GM19324 (cell line): ENCODE measurements at regions not wholly inside any gene's neighbourhood (a gene's known extent, or its start where the extent isn't known, plus 50 kb on each side); places are given as distances from the start of the nearest gene placed in this dataset.
A peak's percentile ranks its signal among the peaks of the same experiment; 100 is the strongest.
"Not testable (repeated sequence)": the region's sequence is repeated elsewhere in the genome, so short reads cannot be mapped to it uniquely, and the experiment has no call there.

Experiments used
- ATAC-seq: cut with Tn5 transposase; IDR thresholded peaks from one replicate; pipeline ENCODE4 v1.9.1; 2021; ENCODE audit warnings: mild to moderate bottlenecking, moderate library complexity; ENCODE audit not compliant: unreplicated experiment, low FRiP score

DNA sequence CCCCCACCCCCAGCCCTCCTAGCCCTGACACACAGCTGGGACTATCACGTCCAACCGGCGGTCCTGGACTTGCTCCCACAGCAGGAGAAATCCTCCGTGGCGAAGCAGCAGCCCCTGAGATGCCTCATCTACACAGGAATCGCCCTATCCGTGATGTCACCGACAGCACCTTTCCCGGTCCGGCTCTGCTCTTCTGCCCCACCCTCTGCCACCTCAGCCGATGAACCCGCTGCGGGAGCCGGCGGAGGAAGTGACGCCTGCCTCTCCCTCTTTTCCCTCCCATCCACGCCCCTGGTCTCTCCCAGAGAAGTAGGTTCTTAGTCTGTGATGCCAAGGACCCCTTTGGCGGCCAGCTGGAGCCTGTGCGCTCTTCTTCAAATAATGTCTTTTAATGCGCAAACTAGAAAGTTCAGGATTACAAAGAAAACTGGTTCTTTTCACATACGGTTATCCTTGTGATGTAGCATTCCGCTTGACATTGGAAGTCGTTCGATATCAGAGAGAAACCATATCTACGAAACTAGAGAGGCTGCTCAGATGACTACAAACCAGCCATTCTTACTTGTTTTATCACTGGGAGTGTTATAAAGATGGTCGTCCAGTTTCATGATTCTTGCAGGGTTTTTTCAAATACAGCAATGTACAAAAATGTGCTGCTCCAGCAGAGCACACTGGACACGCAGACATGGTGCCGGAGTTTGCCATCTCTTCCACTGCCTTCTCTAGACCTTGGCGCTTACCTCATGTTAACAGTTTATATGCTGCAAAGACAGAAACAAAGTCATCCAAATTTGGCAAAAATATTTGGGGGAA is 120.3 kb downstream of the PPIAL4G start:
- ATAC-seq = no peak

DNA sequence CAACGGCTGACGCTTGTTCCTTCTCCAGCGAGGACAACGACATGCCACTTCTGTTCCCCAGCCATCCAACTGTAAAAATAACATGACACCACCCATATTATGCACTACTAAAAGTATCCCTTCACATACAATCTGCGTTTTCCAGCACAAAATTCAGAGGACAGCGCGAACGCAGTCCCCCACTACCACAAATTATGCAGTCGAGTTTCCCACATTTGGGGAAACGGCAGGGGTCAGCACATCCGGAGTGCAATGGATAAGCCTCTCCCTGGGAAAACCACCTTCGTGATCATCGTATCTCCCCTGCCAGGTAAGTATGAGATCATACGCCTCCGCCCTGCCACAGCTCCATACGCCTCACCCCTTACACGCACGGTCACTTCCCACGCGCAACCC is 120.9 kb downstream of the PPIAL4G start:
- no peak for ATAC-seq

DNA sequence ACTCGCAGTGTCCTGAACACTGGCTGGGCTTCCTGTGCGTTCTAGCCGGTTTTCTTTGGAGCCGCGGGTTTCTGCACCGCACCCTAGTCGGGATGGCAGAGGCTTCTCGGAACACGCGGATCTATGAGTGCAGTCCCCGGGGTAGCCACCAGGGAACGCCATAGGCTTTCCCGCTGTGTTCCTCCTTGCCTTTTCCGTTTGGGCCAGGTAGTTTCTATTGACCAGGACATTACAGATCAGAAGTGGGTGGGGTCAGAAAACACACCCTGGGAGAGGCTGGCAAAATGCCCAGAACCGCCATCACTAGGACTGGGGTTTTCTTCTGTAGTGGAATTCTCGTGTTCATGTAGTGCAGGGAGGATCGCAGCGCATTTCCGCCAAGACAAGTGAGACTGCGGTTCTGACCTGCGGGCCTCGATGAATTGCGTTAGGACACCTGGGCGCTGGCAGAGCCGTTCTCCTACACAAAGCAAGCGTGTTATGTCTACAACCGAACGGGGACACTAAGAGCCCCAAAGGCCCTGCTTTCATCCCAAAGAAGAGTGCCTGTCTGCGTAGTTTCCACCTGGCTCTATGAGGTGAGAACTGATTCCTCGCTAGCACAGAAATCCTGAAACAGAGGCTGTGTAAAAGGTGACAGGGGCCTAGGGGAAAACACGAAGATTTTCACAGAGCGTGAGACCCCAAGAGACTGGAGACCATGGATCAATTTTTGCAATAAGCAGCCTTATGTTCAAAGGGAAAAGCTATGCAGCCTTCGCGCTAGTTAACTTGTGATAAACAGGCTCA is 121.5 kb downstream of the PPIAL4G start:
- not testable (repeated sequence) for ATAC-seq

DNA sequence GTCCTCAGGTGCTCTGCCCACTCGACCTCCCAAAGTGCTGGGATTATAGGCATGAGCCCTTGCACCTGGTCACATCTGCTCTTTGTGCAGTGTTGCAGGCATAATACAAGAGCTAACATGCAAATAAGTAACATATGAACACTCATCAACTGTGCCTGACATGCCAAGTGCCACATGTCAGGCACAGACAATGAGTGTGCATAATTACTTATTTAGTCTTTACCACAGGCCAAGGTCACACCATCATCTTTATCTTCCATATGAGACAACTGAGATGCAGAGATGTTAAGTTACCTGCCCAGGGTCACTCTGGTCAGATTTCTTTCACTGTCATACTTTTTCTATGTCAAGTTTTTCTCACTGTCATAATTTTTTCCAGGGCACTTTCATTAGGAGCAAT is 126.1 kb downstream of the PPIAL4G start:
- ATAC-seq = no peak

DNA sequence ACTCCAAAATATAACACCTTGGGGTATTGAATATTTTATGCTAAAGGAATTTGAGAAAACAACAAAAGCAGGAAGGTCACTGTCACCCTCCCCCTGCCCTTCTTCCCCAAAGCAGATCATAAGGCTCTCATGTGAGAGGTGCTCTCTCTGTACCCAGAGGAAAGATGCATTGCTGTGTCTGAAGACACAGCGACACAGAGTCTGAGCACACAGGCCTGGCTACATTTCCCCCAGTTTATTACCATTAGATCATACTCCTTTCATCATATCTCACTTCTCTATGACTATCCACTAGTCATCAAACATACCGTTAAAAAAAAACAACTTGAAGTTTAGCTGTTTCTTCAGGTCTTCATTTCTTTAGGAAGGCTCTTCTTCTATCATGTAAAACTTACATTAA is 127.1 kb downstream of the PPIAL4G start:
- ATAC-seq = no peak

DNA sequence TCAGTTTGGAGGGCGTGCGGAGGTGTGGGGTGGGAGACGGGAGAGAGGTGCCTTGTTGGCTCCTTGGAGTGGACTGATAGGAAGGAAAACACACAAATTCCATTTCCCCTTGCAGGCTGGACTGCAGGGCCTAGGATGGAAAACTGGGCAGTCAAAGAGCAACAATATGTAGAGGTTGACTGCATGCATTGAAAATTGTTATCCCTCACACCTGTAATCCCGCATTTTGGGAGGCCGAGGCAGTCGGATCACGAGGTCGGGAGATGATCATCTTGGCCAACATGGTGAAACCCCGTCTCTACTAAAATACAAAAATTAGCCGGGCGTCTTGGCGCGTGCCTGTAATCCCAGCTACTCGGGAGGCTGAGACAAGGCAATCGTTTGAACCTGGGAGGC is 128.2 kb downstream of the PPIAL4G start:
- no peak for ATAC-seq

DNA sequence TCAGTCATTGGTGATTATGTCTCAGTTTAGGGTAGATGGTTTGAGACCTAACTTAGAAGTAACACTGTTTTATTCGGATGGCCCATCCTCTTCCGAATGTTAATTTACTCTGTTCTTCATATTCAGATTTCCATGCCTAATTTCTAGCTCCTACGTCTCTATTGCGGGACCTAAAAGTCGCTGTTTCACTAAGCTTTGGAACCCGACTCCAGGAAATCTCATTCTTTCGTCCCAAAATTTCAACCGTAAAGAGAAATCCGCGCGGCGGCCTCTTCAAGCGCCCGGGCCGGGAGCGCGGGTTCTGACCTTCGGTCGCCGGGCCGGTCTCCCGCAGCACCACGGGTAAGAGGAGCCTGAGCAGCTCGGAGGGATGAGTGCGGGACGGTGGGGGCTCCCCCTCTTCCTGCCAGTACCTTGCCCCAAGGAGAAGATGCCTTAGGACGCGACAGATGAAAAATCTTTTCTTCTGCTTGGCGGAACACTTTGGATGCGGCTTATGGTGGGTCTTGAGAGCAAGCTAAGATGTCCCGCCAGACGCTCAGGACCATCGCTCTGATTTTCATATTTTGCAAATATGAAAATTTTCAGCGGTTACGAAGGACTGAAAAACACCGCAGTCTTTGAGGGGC is 128.7 kb downstream of the PPIAL4G start:
- ATAC-seq = no peak

DNA sequence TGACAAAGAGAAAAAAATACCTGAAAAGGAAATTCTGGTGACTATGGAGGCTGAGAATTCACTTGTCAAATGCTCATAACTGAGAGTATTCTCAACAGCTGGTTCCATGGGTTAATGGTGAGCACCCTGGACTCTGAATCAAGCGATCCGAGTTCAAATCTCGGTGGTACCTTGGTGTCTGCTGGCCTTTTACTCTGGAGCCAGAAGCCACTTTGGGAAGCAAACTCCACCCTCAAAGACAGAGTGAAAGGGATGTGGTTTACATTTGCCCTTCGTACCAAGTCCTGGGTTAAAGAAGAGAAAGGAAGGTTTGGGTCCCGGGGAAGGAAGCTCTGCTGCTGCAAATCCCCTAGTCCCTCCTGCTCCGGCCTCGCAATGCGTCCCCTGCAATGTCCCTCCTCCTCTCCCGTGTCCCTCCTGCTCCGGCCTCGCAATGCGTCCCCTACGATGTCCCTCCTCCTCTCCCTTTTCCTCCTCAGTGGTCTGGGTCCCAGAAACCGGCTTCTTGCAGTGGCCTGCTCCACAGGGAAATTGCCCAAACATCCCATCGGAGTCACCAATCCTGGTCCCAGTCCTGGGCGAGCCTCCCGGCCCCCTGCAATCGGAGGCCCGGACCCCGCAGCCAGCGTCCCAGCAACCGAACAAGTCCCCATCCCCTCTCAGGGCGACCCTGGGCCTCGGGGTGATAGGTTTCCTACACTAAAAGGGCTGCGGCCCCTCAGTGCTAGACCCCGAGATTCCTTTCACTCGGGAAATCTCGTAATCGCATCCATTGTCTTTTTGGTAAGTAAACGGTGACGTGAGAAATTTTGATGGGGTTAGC is 129.4 kb downstream of the PPIAL4G start:
- no peak for ATAC-seq

DNA sequence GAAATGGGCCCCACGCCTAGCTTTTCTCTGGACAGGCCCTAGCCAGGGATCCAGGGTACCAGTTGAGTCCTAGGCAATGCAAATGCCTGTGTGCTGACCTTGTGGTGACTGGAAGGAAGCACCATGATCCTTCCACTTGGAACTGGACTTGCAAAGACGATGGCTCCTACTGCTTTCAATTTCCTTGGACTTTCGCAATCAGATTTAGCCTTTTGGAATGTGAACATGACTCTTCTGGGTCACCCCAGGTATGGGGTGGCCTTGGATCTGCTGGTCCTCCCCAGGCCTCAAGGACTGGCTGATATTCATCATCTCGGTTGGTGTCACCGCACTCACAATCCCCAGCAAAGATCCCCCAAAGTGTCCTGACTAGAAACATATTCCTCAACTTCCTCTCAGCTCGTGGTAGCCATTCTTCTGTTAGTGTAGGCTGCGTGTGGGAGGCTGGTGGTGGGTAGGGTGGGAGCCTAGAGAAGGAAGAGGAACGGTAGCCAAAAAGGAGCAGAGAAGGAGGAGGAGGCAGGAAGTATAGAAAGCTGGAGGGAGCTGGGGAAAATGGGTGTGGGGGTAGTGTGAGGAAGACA is 130.5 kb downstream of the PPIAL4G start:
- no peak for ATAC-seq

DNA sequence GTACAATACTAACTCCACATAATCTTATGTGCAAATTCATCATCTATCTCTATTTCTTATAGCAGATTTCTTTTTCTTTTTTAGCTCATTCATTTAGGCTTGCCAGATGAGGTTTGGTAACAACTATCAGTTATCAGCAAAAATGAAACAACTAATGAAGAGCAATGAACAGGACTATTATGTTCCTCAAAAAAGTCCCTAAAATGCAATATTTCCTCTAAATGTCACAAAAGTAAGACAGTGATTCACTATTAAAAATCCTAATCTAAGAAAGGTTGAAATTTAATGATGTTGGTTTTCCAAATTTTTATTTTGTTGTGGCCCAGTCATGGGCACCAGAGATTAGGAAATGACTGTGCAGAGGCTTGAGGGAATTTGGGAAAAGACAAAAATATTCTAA is 135.3 kb downstream of the PPIAL4G start:
- no peak for ATAC-seq

DNA sequence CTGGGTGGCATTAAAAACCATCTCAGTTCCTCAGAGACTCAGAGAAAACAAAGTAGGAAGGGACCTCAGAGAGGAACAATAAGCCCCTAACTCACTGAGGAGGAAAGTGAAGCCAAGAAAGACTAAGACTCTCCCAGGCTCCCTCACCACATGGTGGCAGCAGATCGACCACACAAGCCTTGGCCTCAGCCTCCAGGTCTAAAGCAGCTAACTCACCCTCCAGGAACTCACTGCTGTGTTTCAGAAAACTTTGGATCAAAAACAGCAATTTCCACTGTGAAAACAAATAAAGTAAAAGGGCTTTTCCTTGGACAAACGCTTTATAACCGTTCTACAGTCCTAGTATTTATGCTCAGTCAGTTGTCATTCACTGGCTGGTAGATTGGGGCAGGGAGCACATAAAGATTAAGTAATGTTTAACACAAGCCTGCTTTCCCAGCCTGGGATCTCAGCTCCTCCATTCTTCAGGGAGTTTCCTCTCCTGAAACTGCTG is 137.4 kb downstream of the PPIAL4G start:
- ATAC-seq = not testable (repeated sequence)

DNA sequence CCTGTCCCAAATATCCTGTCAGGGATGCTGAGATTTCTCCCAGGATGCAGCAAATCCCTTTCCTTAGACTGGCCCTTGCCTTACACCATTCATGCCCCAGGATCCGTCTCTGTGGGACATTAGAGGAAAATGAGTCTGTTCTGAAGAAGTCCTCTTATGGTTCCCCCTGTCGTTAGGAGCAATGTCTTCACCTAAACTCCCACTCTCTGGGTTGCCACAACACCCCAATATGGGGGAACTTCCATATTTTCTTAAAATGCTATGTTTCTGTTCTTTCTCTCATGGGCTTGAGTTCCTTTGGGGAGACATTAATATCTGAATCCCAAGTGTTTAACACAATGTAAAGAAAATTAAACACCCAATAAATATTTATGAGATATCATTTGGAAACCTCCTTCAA is 138.5 kb downstream of the PPIAL4G start:
- ATAC-seq = not testable (repeated sequence)

DNA sequence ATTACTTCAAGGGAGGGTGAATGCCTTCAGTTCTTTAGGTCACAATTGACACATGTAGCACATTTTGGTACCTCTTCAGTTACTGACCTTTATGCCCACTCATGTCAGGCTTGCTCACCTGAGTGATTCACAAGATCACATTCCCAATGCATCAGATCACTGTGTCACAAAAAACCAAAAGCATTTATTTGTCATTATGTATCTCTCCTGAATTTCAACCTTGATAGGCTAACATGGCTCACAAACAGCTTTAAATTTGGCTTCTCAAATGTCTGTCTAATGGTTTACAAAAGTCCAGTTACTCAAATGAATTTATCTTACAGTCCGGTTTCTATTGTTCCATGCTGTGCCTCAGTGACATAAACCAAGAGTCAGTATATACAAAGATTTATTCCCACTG is 141.4 kb downstream of the PPIAL4G start:
- not testable (repeated sequence) for ATAC-seq

DNA sequence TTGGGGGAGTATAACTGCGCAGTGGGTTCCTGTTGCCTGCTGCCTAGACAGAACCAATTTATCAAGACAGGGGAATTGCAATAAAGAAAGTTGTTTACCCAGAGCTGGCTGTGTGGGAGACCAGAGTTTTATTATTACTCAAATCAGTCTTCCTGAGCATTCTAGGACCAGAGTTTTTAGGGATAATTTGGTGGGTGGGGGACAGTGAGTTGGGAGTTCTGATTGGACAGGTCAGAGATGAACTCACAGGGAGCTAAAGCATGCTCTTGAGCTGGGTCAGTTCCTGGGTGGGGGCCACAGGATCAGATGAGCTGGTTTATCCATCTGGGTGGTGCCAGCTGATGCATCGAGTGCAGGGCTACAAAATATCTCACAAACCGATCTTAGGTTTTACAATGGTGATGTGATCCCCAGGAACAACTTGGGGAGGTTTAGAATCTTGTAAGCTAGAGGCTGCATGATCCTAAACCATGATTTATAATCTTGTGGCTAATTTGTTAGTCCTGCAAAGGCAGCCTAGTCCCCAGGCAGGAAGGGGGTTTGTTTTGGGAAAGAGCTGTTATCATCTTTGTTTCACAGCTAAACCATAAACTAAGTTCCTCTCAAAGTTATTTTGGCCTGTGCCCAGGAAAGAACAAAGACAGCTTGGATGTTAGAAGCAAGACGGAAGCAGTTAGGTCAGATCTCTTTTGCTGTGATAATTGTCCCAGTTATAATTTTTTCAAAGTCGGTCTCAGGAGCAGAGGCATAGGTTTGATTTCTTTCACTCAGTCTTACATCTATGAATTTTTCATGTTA is 146.8 kb downstream of the PPIAL4G start:
- not testable (repeated sequence) for ATAC-seq

DNA sequence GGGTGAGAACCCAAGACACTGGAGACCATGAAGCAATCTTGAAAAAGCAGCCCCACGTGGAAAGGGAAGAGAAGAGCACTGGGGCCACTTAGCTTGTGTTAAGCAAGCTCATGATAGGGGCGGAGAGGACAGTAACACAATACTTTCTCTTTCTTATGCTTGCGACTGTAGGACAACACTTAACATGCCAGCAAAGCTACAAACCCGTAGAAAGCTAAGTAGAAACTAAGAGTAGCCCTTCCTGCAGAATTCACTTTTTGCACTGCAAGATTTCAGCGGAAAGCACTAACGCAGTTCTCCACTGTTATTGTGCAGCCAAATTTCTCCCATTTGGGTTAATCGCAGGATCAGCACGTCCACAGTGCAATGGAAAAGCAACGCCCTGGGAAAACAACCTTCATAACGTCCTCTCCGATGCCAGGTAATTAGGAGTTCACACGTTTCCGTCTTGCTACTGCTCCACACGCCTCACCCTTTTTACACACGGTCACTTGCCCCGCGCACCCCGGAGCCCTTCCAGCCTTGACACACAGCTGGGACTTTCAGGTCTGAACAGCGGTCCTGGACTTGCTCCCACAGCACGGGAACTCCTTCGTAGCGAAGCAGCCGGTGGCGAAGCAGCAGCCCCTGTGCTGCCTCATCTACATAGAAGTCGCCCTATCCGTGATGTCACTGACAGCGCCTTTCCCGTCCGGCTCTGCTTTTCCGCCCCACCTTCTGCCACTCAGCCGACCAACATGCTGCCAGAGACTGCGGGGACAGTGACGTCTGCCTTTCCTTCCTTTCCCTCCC is 148.6 kb downstream of the PPIAL4G start:
- ATAC-seq = peak; percentile 66

DNA sequence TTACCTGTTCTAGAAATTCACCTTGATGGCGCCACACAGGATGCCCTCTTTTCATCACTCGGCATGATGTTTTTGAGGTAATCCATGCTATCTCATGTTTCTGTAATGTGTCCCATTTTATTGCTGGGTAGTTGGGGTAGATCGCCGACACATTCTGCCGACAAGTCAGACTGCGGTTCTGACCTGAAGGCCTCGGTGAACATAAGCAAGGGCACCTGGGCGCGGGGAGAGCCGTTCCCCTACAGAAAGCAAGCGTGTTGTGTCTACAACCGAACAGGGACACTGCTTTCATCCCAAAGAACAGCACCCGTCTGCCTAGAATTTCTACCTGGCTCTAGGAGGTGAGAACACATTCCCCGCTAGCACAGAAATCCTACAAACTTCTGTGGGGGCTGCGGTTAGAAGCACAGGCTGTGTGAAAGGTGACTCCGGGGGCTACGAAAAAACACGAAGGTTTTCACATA is 149.2 kb downstream of the PPIAL4G start:
- no peak for ATAC-seq

DNA sequence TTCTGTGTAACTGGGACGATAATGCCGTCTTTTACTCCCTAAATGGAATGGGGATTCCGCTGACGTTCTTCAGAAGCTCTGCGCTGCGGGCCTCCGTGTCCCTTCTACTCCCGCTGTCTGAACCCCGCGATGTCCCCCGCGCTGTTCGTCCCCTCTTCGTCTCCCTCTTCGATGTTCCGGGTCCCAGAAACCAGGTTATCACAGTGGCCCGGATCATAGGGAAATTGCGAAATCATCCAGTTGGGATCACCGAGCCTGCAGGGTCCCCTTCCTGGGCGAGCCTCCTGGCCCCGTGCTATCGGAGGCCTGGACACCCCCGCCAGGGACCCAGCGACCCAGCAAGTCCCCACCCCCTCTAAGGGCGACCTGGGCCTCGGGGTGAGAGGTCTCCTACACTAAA is 154.2 kb downstream of the PPIAL4G start:
- no peak for ATAC-seq

DNA sequence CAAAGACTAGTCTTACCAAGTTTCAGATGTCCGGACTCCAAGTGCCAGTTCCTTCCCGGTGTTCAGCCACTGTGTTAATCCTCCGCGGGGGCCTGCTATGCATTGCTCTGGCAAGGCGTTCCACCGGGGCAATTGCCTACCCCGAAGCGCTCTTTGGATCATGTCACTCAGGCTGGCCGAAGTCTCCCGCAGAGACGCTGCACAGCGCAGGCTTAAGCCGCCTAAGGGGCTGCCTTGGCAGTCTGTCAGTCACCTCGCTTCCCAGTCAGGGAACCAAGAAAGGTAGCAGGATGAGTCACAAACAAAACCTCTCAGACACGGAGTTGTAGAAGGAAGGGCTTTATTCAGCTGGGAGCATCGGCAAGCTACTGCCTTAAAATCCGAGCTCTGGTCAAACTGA is 158.1 kb downstream of the PPIAL4G start:
- not testable (repeated sequence) for ATAC-seq
